ENCODE measurements at regions not wholly inside any gene's neighbourhood (a gene's known extent, or its start where the extent isn't known, plus 50 kb on each side); places are given as distances from the start of the nearest gene placed in this dataset.

DNA sequence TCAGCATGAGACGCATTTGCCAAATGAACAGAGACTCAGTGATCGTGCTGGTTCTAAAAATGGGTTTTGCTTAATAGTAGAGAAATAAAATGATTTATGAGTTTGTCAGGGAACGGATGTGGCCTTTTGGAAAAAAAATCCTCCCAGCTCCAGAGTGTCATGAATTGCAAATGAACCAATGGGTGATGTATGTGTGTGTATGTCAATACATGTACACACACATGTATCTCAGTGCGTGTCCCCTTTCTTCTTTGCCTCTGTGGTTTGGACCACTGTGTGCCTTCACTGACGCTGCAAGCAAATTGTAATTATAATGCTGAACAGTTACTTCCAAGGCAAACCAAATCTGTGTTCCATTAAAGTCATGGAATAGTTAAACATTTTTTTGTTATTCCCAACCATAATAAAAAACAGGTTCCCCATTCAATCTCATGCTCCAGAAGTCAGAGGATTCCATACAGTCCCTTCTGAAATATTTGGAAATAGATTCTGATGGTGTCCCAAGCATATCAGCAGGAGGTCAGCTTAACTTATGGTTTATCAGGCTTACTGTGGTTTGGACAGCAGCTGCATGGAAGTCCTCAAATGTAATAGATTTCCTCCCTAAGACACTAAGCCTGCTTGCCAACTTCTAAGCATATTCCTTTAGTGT is 630.5 kb downstream of the ACTL7B start:
- TF ChIP-seq, protein P1, sequence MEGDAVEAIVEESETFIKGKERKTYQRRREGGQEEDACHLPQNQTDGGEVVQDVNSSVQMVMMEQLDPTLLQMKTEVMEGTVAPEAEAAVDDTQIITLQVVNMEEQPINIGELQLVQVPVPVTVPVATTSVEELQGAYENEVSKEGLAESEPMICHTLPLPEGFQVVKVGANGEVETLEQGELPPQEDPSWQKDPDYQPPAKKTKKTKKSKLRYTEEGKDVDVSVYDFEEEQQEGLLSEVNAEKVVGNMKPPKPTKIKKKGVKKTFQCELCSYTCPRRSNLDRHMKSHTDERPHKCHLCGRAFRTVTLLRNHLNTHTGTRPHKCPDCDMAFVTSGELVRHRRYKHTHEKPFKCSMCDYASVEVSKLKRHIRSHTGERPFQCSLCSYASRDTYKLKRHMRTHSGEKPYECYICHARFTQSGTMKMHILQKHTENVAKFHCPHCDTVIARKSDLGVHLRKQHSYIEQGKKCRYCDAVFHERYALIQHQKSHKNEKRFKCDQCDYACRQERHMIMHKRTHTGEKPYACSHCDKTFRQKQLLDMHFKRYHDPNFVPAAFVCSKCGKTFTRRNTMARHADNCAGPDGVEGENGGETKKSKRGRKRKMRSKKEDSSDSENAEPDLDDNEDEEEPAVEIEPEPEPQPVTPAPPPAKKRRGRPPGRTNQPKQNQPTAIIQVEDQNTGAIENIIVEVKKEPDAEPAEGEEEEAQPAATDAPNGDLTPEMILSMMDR (IDR thresholded peaks at IDR 0.05; ENCODE audit: low read depth, low read length), result no peak
- TF ChIP-seq EZH2phosphoT487 (IDR thresholded peaks at IDR 0.05; ENCODE audit: low read depth), result no peak
